SHP77 (cell line): ENCODE measurements at regions not wholly inside any gene's neighbourhood (a gene's known extent, or its start where the extent isn't known, plus 50 kb on each side); places are given as distances from the start of the nearest gene placed in this dataset.
"Not testable (repeated sequence)": the region's sequence is repeated elsewhere in the genome, so short reads cannot be mapped to it uniquely, and the experiment has no call there.

Experiments used
- DNase-seq, 2 experiments: peaks; one replicate each; lab custom pipeline; 2025; lab: John Stamatoyannopoulos, UW

GRCh38 chr17:51435171-51435552 lies 174.8 kb downstream of the UTP18 start:
- peak in 1 of 2 experiments; percentile 36 for DNase-seq

- DNase-seq: peak; percentile 92 to 96
Observed at GRCh38 chr17:51435641-51436091, 175.3 kb downstream of the UTP18 start.

GRCh38 chr17:51439395-51440229 lies 179.3 kb downstream of the UTP18 start:
- no peak for DNase-seq

GRCh38 chr17:51441431-51441830 lies 181.1 kb downstream of the UTP18 start:
- no peak for DNase-seq

GRCh38 chr17:51442088-51442865 lies 181.9 kb downstream of the UTP18 start:
- no peak for DNase-seq

- no peak for DNase-seq
Observed at GRCh38 chr17:51443646-51444045, 183.3 kb downstream of the UTP18 start.

- no peak for DNase-seq
Observed at GRCh38 chr17:51445946-51446345, 185.6 kb downstream of the UTP18 start.

GRCh38 chr17:51454456-51454978 lies 194.2 kb downstream of the UTP18 start:
- no peak for DNase-seq

GRCh38 chr17:51455211-51455610 lies 194.9 kb downstream of the UTP18 start:
- no peak for DNase-seq

- no peak for DNase-seq
Observed at GRCh38 chr17:51455931-51456330, 195.6 kb downstream of the UTP18 start.

GRCh38 chr17:51456942-51457341 lies 196.6 kb downstream of the UTP18 start:
- DNase-seq: no peak

GRCh38 chr17:51461578-51462004 lies 201.2 kb downstream of the UTP18 start:
- peak; percentile 56 to 73 for DNase-seq

- DNase-seq: no peak
Observed at GRCh38 chr17:51463353-51463752, 203.0 kb downstream of the UTP18 start.

- DNase-seq: no peak
Observed at GRCh38 chr17:51467336-51467735, 207.0 kb downstream of the UTP18 start.

- DNase-seq: no peak
Observed at GRCh38 chr17:51472670-51473205, 212.4 kb downstream of the UTP18 start.

- no peak for DNase-seq
Observed at GRCh38 chr17:51474764-51475163, 214.4 kb downstream of the UTP18 start.

- no peak for DNase-seq
Observed at GRCh38 chr17:51475730-51476129, 215.4 kb downstream of the UTP18 start.

GRCh38 chr17:51479303-51479702 lies 219.0 kb downstream of the UTP18 start:
- no peak for DNase-seq

- no peak for DNase-seq
Observed at GRCh38 chr17:51481370-51481769, 221.0 kb downstream of the UTP18 start.

GRCh38 chr17:51482248-51482647 lies 221.9 kb downstream of the UTP18 start:
- not testable (repeated sequence) for DNase-seq

GRCh38 chr17:51486091-51486490 lies 225.7 kb downstream of the UTP18 start:
- DNase-seq: no peak

GRCh38 chr17:51486885-51487520 lies 226.7 kb downstream of the UTP18 start:
- DNase-seq: no peak
